NCI-H2227 (cell line): ENCODE measurements at regions not wholly inside any gene's neighbourhood (a gene's known extent, or its start where the extent isn't known, plus 50 kb on each side); places are given as distances from the start of the nearest gene placed in this dataset.

Source experiments
- DNase-seq: peaks from one replicate; lab custom pipeline; 2025; ENCODE audit not compliant: unreplicated experiment; lab: John Stamatoyannopoulos, UW

DNA sequence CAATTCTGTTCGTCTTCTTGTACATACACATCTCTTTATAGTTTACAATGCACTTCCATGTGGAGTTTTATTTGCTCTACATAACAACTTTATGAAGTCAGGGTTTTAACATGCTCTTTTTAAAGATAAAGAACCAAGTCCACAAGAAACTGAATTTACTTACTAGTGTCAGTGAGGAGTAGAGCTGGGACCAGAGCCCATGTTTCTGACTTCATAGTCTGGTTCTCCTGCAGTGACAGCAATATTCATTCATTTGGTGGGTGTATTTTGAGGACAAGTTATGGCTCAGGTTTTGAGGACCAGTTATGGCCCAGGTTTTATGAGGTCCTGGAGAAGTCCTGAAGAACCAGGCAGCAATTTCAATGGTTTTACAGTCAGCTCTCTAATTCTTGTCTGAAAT is 481.9 kb upstream of the TNC start:
- DNase-seq = no peak

DNA sequence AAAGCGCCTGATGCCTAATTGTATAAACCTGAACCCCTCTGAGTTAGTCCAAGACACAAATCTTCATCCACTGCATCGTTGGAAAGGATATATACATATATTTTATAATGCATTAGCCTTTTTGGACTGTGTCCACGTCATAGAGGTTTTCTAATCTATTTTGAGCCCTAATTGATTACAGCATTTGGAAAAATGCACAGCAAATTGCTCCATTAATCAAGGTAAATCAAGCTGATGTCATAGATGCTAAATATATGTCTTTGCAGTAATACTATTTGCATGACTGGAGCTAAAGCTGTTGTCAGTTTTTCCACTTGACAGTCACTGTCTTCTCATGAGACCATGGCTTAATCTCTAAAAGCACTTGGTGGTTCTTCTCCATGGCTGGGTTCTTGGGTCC is 483.5 kb upstream of the TNC start:
- no peak for DNase-seq

DNA sequence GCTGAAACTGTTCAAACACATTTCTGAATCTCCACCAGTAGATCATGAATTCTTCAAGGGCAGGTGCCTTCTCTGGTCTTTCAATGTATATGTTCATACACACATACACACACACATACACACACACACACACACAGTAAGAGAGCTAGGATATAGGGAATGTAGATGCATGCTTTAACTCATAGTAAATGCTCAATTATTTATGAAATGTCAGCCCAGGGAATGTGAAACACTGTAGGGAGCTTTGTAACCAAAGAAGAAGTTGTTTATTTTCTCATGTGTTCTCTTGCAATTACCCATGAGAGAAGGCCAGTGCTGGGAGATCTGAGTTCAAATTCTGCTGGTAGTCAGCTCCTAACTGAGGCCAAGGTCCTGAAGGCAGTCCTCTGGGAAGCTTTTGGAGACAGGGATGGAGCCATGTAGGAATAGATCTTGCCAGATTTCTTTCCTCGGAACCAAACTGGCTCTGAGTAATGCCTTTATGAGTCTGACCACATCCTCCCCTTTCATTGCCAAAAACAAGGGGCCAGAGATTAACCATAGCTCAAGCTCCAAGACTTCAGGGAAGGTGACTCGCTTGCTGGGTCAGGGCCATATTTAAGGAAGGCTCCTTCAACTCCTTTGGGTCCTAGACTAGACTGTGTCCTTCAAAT is 487.0 kb upstream of the TNC start:
- no peak for DNase-seq

DNA sequence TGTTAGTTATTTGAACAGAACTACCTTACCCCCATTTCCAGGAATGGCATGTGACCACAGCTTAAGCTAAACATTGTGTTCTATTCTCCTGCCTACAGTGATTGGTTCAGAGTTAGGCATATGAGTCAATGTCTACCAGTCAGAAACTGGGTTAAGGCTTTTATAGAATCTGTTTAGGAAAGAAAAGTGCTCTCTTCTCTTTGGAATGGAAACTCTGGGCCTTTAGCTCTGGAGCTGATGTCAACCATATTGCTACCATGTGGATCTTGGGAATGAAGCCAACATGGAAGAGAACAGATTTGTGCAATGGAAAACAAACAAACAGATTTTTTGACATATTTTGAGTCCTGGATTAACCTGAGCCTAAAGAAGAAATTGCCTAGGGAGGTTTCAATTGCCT is 488.9 kb upstream of the TNC start:
- DNase-seq = no peak

DNA sequence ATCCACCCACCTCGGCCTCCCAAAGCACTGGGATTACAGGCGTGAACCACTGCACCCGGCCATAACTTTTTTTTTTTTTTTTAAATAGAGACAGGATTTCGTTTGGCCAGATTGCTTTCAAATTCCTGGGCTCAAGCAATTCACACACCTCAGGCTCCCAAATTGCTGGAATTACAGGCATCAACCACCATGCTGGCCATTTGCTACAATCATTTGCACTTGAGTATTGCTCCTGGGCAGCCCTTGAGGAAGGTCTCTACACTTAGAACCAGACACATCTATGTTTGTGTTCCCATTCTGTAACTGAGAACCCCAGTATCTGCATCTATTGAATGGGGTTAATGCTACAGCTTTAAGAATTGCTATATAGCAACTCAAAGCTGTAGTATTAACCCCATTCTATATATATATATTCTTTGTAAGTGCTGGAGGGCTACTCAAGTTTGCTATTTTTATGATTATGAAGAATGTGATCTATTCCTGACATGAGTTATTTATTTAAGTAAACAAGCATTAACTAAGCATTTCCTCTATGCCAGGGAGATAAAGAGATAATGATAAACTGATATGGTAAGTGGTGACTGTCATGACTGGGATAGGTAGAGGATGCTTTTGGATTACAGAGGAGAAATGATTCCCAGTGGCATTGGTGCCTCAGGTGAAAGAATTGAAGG is 496.5 kb upstream of the TNC start:
- no peak for DNase-seq

DNA sequence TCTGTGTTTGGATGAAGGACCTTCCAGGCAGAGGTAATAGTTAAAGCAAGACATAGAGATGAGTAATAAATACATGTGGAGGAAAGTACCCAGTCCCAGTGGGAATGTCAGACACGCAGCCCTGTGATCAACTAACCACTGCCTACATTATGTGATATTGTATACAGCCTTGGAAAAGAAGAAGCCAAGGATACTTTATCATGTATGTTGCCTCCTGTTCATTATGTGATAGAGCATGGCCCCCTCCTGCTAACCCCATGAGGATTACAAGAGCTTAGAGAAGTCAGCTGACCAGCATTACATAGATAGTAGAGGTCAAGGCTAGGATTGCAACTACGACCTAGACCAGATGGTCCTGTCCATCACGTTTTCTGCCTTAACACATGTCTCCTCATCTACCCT is 497.0 kb upstream of the TNC start:
- DNase-seq = no peak

DNA sequence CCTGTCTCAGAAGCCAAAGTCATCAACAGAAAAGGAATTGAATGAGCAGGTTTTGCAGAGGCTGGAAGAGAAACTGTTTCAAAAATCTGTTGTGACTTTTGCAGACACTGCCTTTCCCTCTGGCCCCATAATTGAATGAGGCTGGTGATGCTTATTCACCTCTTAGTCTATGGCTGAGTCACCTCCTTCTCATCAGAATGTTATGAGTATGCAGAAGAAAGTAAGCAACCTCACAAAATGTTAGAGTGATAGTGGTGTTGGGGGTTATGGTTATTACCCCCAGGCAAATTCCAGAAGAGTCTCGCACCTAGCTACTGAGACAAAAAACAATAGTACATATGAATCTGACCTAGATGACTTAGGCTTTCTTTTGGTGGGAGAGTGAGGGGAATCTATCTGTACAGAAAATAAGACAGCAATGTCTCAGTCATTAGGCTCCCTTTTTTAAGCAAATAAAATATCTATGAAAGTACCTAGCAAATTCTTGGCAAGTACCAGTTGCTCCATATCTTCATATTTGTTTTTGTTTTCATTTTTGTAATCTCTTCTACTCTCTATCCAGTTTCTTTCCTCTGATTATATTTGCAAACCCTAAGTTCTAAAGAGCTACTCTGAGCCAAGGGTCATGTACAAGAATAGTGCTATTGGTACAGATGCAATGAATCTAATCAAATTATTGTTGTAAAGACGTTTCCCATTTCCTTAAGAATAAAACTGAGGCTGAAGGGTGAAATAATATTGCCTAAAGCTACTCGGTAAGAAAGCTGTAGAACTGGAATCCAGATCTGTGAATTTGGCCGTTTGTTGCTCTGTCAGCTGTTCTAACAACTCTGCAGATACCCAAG is 498.1 kb upstream of the TNC start:
- no peak for DNase-seq

DNA sequence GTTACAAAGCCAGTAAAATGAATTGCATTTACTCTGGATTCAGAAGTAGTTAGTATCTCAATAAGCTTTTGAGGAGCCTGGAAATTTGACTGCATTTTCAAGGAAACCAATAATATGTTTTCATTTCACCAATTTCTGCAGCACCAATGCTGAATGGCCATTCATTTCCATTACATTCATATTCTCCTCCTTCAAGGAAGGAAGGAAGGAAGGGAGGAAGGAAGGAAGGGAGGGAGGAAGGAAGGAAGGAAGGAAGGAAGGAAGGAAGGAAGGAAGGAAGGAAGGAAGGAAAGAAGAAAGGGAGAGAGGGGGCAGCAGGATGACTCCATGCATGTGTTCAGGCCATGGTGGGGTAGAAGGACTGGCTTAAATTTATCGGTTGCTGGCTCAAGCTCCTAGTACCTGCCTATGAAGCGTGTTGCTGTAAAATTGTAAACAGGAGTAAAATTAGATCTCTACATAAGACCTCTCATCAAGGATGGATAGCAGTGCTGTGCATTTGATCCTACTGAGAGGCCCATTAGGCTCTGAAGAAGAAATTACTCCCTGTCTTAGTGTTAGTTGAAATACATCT is 498.8 kb upstream of the TNC start:
- DNase-seq = no peak

DNA sequence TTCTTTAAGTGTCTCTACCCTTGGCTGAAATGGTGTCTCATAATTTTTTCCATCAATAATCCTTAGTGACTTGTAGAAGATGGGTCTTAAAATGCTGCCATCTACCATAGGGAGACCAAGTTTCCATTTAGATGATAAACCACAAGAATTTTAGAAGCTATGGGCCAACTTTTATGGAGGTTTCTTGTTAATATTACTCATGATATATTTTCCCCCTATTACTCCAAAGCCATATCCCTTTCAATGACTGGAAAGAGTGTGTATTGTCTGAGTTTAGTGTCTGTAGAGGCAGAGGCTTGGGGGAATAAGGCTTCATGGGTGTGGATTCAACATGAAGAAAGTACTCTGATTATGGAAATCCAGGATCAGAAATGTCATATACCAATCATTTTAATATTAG is 507.3 kb upstream of the TNC start:
- no peak for DNase-seq

DNA sequence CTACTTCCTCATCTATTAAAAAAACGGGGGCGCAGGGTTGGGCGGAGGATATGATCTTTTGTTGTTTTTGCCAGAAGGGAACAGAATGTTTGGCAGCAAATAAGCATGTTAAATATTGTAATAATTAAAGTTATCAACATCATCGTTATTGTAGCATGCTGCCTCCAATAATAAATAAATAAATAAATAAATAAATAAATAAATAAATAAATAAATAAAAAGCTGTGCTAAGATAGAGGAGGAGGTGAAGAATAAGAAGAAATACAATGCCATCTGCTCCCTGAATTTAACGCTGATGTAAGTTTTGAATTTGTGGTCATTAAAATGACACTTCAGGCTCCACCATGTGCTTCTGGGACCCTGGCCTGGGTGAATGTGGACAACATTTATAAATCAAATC is 508.0 kb upstream of the TNC start:
- DNase-seq = no peak

DNA sequence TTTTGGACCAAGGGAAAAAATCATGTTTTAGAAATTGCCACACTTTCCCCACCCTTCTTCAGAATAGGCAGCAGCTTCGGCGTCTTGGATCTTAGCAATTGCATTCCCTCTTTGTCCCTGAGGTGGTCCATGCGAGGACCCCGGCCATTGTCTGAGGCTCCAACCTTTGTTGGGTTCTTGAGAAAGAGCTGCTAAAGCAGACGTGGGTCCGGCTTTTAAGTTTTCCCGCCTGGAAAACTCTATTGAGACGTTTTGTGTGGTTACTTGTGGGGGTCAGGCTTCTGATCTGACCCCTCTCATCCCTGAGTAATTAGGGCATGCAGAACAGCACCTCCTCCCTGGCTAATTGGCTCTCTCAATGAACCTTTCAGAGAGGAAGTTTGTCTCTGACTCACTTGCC is 509.6 kb upstream of the TNC start:
- no peak for DNase-seq

DNA sequence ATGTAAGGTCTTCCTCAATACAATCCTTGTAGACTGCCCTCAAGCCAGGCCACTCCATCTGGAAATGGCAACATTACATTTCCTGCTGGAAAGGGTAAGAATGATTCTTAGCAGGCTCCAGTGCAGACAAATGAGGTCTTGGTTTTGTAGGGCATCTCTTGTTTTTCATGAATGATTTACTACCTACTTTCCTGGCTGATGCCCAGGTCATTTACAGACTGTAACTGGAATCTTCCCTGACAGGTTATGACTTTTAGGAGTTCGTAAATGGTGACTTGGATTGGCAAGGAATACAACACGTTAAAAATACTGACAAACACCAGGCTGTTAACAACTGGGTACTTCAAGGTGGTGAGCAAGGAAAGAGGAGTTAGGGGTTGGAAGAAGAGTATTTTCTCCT is 510.5 kb upstream of the TNC start:
- no peak for DNase-seq

DNA sequence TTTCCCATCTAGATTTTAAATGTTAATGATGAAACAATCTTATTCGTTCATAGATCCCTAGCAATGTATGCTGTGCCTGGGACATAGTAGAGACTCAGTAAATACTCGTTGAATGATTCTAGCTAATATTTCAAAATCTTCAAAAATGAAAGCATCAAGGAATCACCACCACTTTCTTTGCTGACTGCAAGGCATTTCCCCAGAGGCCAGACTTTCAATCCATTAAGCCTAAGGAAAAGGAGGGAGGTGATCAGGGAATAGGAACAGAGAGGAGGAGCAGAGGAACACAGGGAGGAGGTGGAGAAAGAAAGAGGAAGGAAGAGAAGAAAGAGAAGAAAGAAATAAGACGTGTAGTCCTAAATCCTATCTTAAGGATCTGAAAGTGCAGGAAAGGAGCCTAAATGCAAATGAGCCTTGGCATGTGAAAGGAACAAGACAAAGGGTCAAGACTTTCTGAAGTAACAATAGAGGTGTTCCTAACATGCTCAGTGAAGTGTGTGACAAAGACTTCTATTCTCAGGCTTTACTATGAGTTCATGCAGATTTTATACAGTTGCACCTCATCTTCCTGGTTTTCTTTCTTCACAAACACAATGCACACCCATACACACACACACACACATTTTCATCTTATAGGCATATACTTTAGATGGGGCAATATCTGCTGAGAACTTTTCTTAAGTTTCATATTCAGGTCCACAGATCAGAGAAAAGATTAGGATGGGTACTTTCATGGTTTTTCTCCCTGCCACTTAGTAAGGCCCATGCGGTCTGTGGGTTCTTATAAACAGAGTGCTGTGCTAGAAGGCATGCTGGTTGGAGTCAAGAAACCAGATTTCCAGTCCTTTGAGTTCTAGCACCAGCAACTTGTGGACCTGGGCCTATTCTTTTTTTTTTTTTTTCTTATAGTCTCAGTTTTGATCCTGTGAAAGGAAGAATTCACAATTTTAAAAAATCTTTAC is 512.2 kb upstream of the TNC start:
- DNase-seq = no peak

DNA sequence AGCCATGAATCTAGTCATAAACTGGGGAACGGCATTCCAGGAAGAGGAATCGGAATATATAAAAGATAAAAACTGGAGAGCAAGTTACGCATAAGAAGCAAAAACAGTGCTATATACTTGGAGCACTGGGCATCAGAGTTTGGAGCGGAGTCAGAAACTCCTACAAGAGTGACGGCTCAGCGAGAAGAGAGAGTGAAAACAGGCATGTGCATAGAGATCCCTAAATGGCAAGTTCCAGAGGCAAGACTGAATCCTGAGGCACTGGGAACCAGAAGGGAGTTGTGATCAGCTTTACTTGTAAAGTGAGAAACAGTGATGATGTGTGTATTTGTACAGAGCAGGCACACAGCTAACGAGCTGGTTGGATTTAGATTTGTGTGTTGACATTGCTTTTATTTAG is 514.4 kb upstream of the TNC start:
- DNase-seq = no peak

DNA sequence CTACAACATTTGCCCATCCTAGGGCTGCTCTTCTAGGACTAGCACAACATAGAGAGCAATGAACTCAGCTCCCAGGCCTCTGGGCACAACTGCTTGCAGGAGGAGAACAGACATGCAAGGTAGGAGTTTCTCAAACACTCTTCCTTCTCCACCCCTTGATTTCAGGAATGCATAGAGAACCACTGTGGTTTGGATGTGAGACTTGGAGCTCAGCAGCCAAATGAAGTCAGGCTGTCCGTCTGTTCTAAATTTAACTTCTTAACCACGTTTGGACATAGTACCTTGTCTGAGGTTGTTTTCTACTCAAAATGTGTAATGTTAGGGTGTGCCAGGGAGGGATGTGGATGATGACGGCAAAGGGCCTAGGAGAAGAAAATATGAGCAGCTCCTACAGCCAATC is 515.1 kb upstream of the TNC start:
- no peak for DNase-seq

DNA sequence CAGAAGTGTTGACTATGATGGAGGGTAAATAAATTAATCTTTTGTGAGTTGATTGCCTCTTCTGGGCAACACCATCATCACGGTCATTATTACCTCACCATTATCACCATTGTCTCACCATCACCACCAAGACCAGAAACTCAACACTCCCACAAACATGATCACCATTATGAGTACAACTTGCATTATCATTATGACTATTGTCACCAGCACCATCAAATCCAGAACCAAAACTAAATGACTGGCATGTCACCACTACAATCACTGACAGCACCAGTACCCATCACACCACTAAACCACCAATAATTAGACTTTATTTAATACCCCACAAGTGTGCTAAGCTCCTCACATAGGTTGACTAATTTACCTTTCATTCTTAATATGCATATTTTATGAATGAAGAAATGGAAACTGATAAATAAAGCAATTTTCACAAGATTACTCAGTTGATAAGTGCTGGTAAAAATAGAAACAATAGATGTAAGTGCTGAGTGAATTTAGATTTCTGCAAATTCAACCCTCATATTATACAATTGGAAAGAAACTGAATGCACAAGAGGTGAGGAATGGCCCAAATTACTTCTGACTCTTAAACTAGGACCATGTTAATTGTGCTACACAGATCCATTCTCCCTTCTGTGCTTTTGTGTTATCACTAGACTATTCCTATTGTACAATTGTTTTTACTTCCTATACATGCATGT is 517.8 kb upstream of the PAPPA start:
- no peak for DNase-seq

DNA sequence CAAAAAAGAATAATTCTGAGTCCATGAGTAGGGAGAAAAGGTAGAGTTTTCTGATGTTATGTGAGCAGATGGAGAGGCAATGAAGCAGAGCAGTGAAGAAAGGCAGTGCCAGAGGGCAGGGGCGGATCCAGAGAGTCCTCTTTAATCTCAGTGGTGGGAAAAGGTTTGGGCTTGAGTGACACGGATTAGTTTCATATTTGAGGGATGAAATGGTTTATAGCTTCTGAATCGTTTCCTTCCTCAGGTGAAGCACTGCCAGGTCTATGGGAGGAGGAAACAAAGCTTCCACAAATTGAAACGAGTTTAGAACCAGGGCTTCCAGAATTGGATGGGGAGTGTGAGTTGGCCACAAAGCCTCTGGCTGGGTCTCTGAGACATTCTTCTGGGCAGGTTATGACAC is 517.0 kb upstream of the PAPPA start:
- no peak for DNase-seq

DNA sequence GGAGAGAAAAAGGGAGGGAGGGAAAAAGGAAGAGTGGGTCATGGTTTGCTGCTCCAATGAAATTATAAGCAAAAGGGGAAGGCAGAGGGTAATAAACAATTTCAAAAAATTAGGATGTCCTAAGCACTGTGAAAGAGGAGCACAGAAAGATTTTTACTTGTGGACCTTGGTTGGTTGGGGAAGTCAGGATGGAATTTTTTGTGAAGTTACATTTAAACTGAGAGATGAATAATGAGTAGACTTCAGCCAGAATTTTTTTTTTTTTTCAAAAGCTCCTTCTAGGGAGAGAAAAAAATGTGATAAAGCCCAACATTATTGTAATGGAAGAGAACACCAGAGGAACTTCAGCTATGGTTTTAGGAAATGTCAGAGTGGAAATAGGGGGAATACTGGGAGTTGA is 515.9 kb upstream of the PAPPA start:
- no peak for DNase-seq

DNA sequence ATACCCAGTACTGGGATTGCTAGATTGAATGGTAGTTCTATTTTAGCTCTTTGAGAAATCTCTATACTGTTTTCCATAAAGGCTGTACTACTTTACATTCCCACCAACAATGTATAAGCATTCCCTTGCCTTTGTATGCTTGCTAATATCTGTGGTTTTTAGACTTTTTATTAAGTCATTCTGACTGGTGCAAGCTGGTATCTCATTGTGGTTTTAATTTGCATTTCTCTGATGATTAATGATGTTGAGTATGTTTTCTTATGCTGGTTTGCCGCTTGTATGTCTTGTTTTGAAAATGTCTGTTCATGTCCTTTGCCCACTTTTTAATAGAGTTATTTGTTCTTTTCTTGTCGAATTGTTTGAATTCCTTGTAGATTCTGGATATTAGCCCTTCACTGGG is 512.7 kb upstream of the PAPPA start:
- DNase-seq = no peak

DNA sequence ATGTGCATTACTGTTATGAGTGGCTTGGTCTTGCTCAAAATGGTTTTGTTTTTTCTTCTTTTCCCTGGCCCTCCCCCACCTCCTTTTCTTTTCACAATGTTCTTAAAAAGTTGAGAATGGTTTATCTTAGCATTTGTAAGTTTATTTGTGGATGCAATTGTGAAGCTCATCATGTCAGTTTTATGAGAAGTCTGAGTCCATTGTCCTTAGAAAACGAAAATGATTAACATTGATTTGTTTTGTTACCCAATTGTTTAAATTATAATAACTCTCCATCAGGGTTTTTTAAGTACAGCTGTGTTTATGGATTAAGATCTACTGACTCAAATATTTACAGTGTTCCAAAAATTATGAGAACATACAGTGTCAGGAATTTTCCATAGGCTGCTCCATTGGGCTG is 511.3 kb upstream of the PAPPA start:
- no peak for DNase-seq
